Suprapubic skin (tissue), 3 donors: ENCODE measurements at regions not wholly inside any gene's neighbourhood (a gene's known extent, or its start where the extent isn't known, plus 50 kb on each side); places are given as distances from the start of the nearest gene placed in this dataset.

Experiments
- EP300 ChIP-seq: sonication (generic); formaldehyde crosslinking; IDR thresholded peaks from one replicate; pipeline ENCODE4 v1.6.1; 2017; ENCODE audit warnings: antibody characterized with exemption
- TF ChIP-seq, protein P1 (sequence below), 2 donors: fragments of 200-600 bp in 1 of 2; fragments of 450-650 bp in 1 of 2; sonication (generic) in 1 of 2; IDR thresholded peaks; one replicate each; pipeline ENCODE4 v1.5.1; 2016 to 2019; ENCODE audit warnings: antibody characterized with exemption in 2 of 2, mild to moderate bottlenecking in 1 of 2, moderate library complexity in 1 of 2

DNA sequence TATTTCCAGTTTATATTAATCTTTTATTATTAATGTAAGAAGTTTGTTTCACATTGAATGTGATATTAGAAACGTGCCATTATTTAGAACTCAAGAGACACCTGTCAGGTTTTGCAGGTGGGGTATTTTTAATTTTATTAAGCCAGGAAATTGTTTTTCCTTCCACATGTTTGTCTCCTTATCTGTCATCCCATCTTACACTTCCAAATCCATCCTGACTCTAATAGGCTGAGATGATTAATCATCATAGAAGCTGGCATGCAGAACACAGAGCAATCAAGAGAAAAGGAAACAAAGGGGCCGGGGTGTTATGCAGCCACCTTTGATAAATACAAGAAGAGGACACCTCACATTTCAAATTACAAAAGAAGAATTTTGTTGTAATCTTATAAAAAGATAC, 506.5 kb downstream of the ISL1 start:
- no peak for TF ChIP-seq EP300
- TF ChIP-seq, protein P1, sequence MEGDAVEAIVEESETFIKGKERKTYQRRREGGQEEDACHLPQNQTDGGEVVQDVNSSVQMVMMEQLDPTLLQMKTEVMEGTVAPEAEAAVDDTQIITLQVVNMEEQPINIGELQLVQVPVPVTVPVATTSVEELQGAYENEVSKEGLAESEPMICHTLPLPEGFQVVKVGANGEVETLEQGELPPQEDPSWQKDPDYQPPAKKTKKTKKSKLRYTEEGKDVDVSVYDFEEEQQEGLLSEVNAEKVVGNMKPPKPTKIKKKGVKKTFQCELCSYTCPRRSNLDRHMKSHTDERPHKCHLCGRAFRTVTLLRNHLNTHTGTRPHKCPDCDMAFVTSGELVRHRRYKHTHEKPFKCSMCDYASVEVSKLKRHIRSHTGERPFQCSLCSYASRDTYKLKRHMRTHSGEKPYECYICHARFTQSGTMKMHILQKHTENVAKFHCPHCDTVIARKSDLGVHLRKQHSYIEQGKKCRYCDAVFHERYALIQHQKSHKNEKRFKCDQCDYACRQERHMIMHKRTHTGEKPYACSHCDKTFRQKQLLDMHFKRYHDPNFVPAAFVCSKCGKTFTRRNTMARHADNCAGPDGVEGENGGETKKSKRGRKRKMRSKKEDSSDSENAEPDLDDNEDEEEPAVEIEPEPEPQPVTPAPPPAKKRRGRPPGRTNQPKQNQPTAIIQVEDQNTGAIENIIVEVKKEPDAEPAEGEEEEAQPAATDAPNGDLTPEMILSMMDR (IDR thresholded peaks at IDR 0.05): no peak
